SH-SY5Y (cell line): ENCODE measurements at regions not wholly inside any gene's neighbourhood (a gene's known extent, or its start where the extent isn't known, plus 50 kb on each side); places are given as distances from the start of the nearest gene placed in this dataset.

ENCODE experiments used
- GATA2 ChIP-seq: IDR thresholded peaks from 2 replicates; pipeline ENCODE4 v1.6.1; 2011; ENCODE audit warnings: mild to moderate bottlenecking, low read depth, low read length
- GATA3 ChIP-seq: IDR thresholded peaks from 2 replicates; pipeline ENCODE4 v1.6.1; 2011; ENCODE audit warnings: low read depth, mild to moderate bottlenecking, low read length, moderate library complexity

DNA sequence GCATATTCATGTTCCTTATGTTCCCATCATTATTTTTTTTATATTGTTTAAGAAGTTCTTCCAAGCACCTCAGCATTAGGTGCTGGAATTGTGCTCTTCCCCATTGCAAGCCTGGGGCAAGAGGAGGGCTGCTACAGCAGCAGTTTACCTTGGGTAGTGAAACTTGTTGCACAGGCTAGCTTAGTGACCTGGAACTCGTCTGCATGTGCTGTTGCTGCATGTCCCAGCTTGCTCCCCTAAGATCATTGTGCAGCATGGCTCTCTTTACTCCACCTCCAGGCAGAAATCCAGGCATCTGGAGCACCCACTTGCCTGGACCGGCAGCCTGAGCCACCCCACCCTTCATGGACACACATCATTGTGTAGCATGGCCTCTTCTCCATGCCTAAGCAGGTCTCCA lies 776.0 kb downstream of the GLUD2 start:
- TF ChIP-seq GATA3 (no peak), GATA2 (no peak)
